ENCODE measurements at regions not wholly inside any gene's neighbourhood (a gene's known extent, or its start where the extent isn't known, plus 50 kb on each side); places are given as distances from the start of the nearest gene placed in this dataset.

GRCh38 chr11:71120471-71120896 is 131.9 kb downstream of the SHANK2 start:
- ChIA-PET CTCF (interaction anchor here (0.6 to 1.6 kb wide), 4 partner anchors 131 to 305 kb away, joined by 3 to 4 read pairs (median 3); partner anchors contain the start of gene SHANK2), POLR2A (no interaction called here)
- no peak for TF ChIP-seq NFRKB (IDR thresholded peaks at IDR 0.05)
- no peak for TF ChIP-seq SP1 (IDR thresholded peaks at IDR 0.05)
- no peak for TF ChIP-seq CTBP1 (IDR thresholded peaks at IDR 0.05; ENCODE audit: borderline replicate concordance)
- TF ChIP-seq ZNF384 (IDR thresholded peaks at IDR 0.05) = no peak
- TF ChIP-seq PKNOX1 (IDR thresholded peaks at IDR 0.05) = no peak
- TF ChIP-seq FOXM1 (IDR thresholded peaks at IDR 0.05; ENCODE audit: borderline replicate concordance) = no peak
- TF ChIP-seq LEF1 (IDR thresholded peaks at IDR 0.05; ENCODE audit: borderline replicate concordance) = no peak
- DNase-seq (ENCODE audit: extremely low spot score) = peak; percentile 33

GRCh38 chr11:71119656-71120269 is 132.6 kb downstream of the SHANK2 start:
- ChIA-PET CTCF (interaction anchor here (0.8 to 1.6 kb wide), 2 partner anchors 132 to 306 kb away, joined by 3 to 4 read pairs; partner anchors contain the start of gene SHANK2), POLR2A (no interaction called here)
- TF ChIP-seq FOXK2 (IDR thresholded peaks at IDR 0.05) (no peak), SP1 (IDR thresholded peaks at IDR 0.05) (no peak), HDGF (IDR thresholded peaks at IDR 0.05; ENCODE audit: borderline replicate concordance) (no peak), LEF1 (IDR thresholded peaks at IDR 0.05; ENCODE audit: borderline replicate concordance) (no peak), FOXM1 (IDR thresholded peaks at IDR 0.05; ENCODE audit: borderline replicate concordance) (no peak), ELF4 (IDR thresholded peaks at IDR 0.05) (no peak), PKNOX1 (IDR thresholded peaks at IDR 0.05) (no peak), SUZ12 (IDR thresholded peaks at IDR 0.05) (no peak), ZNF384 (IDR thresholded peaks at IDR 0.05) (no peak), FOXA1 (IDR thresholded peaks at IDR 0.05) (no peak), L3MBTL2 (conservative IDR thresholded peaks at IDR 0.05) (no peak), NFRKB (IDR thresholded peaks at IDR 0.05) (no peak), BHLHE40 (IDR thresholded peaks at IDR 0.05; ENCODE audit: borderline replicate concordance) (no peak), TARDBP (IDR thresholded peaks at IDR 0.05) (no peak), CTBP1 (IDR thresholded peaks at IDR 0.05; ENCODE audit: borderline replicate concordance) (no peak), ARNT (IDR thresholded peaks at IDR 0.05) (no peak)
- no peak for DNase-seq (ENCODE audit: extremely low spot score)

GRCh38 chr11:71118671-71119250 is 133.6 kb downstream of the SHANK2 start:
- no peak for DNase-seq (ENCODE audit: extremely low spot score)
- ChIA-PET POLR2A (no interaction called here), CTCF (no interaction called here)
- no peak for TF ChIP-seq FOXA1 (IDR thresholded peaks at IDR 0.05)
- no peak for TF ChIP-seq L3MBTL2 (conservative IDR thresholded peaks at IDR 0.05)
- TF ChIP-seq ARNT (IDR thresholded peaks at IDR 0.05) = no peak
- TF ChIP-seq LEF1 (IDR thresholded peaks at IDR 0.05; ENCODE audit: borderline replicate concordance) = no peak
- TF ChIP-seq ZNF384 (IDR thresholded peaks at IDR 0.05) = no peak
- TF ChIP-seq ELF4 (IDR thresholded peaks at IDR 0.05) = no peak
- no peak for TF ChIP-seq NFRKB (IDR thresholded peaks at IDR 0.05)
- TF ChIP-seq SP1 (IDR thresholded peaks at IDR 0.05) = no peak
- no peak for TF ChIP-seq SUZ12 (IDR thresholded peaks at IDR 0.05)
- no peak for TF ChIP-seq HDGF (IDR thresholded peaks at IDR 0.05; ENCODE audit: borderline replicate concordance)
- TF ChIP-seq PKNOX1 (IDR thresholded peaks at IDR 0.05) = no peak

GRCh38 chr11:71117311-71117710 is 135.1 kb downstream of the SHANK2 start:
- ChIA-PET CTCF (no interaction called here), POLR2A (no interaction called here)
- TF ChIP-seq BHLHE40 (IDR thresholded peaks at IDR 0.05; ENCODE audit: borderline replicate concordance) = no peak
- TF ChIP-seq FOXM1 (IDR thresholded peaks at IDR 0.05; ENCODE audit: borderline replicate concordance) = no peak
- no peak for TF ChIP-seq ZNF384 (IDR thresholded peaks at IDR 0.05)
- no peak for TF ChIP-seq SUZ12 (IDR thresholded peaks at IDR 0.05)
- TF ChIP-seq FOXK2 (IDR thresholded peaks at IDR 0.05) = no peak
- TF ChIP-seq PKNOX1 (IDR thresholded peaks at IDR 0.05) = no peak
- no peak for TF ChIP-seq HDGF (IDR thresholded peaks at IDR 0.05; ENCODE audit: borderline replicate concordance)
- no peak for TF ChIP-seq TARDBP (IDR thresholded peaks at IDR 0.05)
- no peak for TF ChIP-seq LEF1 (IDR thresholded peaks at IDR 0.05; ENCODE audit: borderline replicate concordance)
- TF ChIP-seq ARNT (IDR thresholded peaks at IDR 0.05) = no peak
- no peak for TF ChIP-seq FOXA1 (IDR thresholded peaks at IDR 0.05)
- no peak for TF ChIP-seq SP1 (IDR thresholded peaks at IDR 0.05)
- TF ChIP-seq ELF4 (IDR thresholded peaks at IDR 0.05) = no peak
- no peak for TF ChIP-seq CTBP1 (IDR thresholded peaks at IDR 0.05; ENCODE audit: borderline replicate concordance)
- TF ChIP-seq L3MBTL2 (conservative IDR thresholded peaks at IDR 0.05) = no peak
- no peak for TF ChIP-seq NFRKB (IDR thresholded peaks at IDR 0.05)
- no peak for DNase-seq (ENCODE audit: extremely low spot score)

GRCh38 chr11:71116693-71117040 is 135.7 kb downstream of the SHANK2 start:
- ChIA-PET CTCF (no interaction called here), POLR2A (no interaction called here)
- no peak for TF ChIP-seq FOXA1 (IDR thresholded peaks at IDR 0.05)
- no peak for TF ChIP-seq SUZ12 (IDR thresholded peaks at IDR 0.05)
- no peak for TF ChIP-seq NFRKB (IDR thresholded peaks at IDR 0.05)
- no peak for TF ChIP-seq SP1 (IDR thresholded peaks at IDR 0.05)
- TF ChIP-seq ARNT (IDR thresholded peaks at IDR 0.05) = no peak
- TF ChIP-seq TARDBP (IDR thresholded peaks at IDR 0.05) = no peak
- no peak for TF ChIP-seq L3MBTL2 (conservative IDR thresholded peaks at IDR 0.05)
- no peak for TF ChIP-seq FOXK2 (IDR thresholded peaks at IDR 0.05)
- TF ChIP-seq LEF1 (IDR thresholded peaks at IDR 0.05; ENCODE audit: borderline replicate concordance) = no peak
- TF ChIP-seq ELF4 (IDR thresholded peaks at IDR 0.05) = no peak
- no peak for TF ChIP-seq ZNF384 (IDR thresholded peaks at IDR 0.05)
- no peak for TF ChIP-seq PKNOX1 (IDR thresholded peaks at IDR 0.05)
- TF ChIP-seq HDGF (IDR thresholded peaks at IDR 0.05; ENCODE audit: borderline replicate concordance) = no peak
- TF ChIP-seq CTBP1 (IDR thresholded peaks at IDR 0.05; ENCODE audit: borderline replicate concordance) = no peak
- DNase-seq (ENCODE audit: extremely low spot score) = no peak
